ENCODE measurements at regions not wholly inside any gene's neighbourhood (a gene's known extent, or its start where the extent isn't known, plus 50 kb on each side); places are given as distances from the start of the nearest gene placed in this dataset.

GRCh38 chr13:34655554-34655953 is 286.5 kb upstream of the NBEA start:
- Histone ChIP-seq H3K36me3 (no peaks in the 10 kb centered on the region), H3K27me3 (no peaks in the 10 kb centered on the region), H3K4me3 (no peak overlapping the region), H3K9me3 (no peaks in the 10 kb centered on the region), H3K4me1 (peaks cover 0 to 22% (median 6%) of the 10 kb centered on the region in 12 donors), H3K27ac (no peak overlapping the region)
- no peak for ATAC-seq
- TF ChIP-seq CTCF (IDR thresholded peaks at IDR 0.05) (no peak), POLR2A (IDR thresholded peaks at IDR 0.05) (no peak)
- DNase-seq = no peak
- intact Hi-C loops (cut with DNase I) = loop anchor here in 1 of 10 donors (10.0 kb wide), 1 partner anchor 289 kb away; the partner anchor contains the start of gene NBEA

GRCh38 chr13:34657716-34658115 is 284.4 kb upstream of the NBEA start:
- intact Hi-C loops (cut with DNase I) = loop anchor here in 1 of 10 donors (10.0 kb wide), 1 partner anchor 287 kb away; the partner anchor contains the start of gene NBEA
- H3K27me3 ChIP-seq = no peaks in the 10 kb centered on the region
- peaks cover 0 to 22% (median 6%) of the 10 kb centered on the region in 12 donors for H3K4me1 ChIP-seq
- ATAC-seq (no peak), DNase-seq (no peak)
- TF ChIP-seq POLR2A (IDR thresholded peaks at IDR 0.05) (no peak), CTCF (IDR thresholded peaks at IDR 0.05) (no peak)
- H3K4me3 ChIP-seq = no peak overlapping the region
- H3K36me3 ChIP-seq = no peaks in the 10 kb centered on the region
- WGBS, 4 donors = 96 to 100% (median 97%) methylated on average over 1 of the region's 1 CpG
- H3K27ac ChIP-seq = no peak overlapping the region
- H3K9me3 ChIP-seq = no peaks in the 10 kb centered on the region

- DNase-seq (no peak), ATAC-seq (no peak)
- no peaks in the 10 kb centered on the region for H3K36me3 ChIP-seq
- no peak overlapping the region for H3K4me3 ChIP-seq
- 66 to 79% (median 73%) methylated on average over 11 of the region's 11 CpGs for WGBS, 4 donors
- H3K27me3 ChIP-seq = no peaks in the 10 kb centered on the region
- intact Hi-C loops (cut with DNase I) = no loop called here
- H3K9me3 ChIP-seq = peaks cover 0 to 8% (median 0%) of the 10 kb centered on the region in 12 donors
- H3K4me1 ChIP-seq = peaks cover 0 to 20% (median 7%) of the 10 kb centered on the region in 12 donors
- no peak overlapping the region for H3K27ac ChIP-seq
- TF ChIP-seq POLR2A (IDR thresholded peaks at IDR 0.05) (no peak), CTCF (IDR thresholded peaks at IDR 0.05) (no peak)
Measured at GRCh38 chr13:34667286-34668218, 274.5 kb upstream of the NBEA start.

- Histone ChIP-seq H3K36me3 (no peaks in the 10 kb centered on the region), H3K9me3 (no peaks in the 10 kb centered on the region), H3K4me1 (peaks cover 0 to 29% (median 7%) of the 10 kb centered on the region in 12 donors), H3K4me3 (no peak overlapping the region), H3K27me3 (no peaks in the 10 kb centered on the region), H3K27ac (peak overlapping the region in 11 of 12 donors; percentile 14 to 81 (median 58))
- DNase-seq (peak in 4 of 5 donors; percentile 44 to 65 (median 49)), ATAC-seq (peak; percentile 86 to 95 (median 93))
- intact Hi-C loops (cut with DNase I) = loop anchor here in 2 of 10 donors (2.0 to 5.0 kb wide), 2 partner anchors 76 to 78 kb away; no protein-coding TSS in a partner anchor
- TF ChIP-seq CTCF (IDR thresholded peaks at IDR 0.05) (no peak), POLR2A (IDR thresholded peaks at IDR 0.05) (no peak)
Measured at GRCh38 chr13:34671137-34671536, 270.9 kb upstream of the NBEA start.

Data from heart left ventricle (tissue), 16 donors.